ENCODE measurements at regions not wholly inside any gene's neighbourhood (a gene's known extent, or its start where the extent isn't known, plus 50 kb on each side); places are given as distances from the start of the nearest gene placed in this dataset.

DNA sequence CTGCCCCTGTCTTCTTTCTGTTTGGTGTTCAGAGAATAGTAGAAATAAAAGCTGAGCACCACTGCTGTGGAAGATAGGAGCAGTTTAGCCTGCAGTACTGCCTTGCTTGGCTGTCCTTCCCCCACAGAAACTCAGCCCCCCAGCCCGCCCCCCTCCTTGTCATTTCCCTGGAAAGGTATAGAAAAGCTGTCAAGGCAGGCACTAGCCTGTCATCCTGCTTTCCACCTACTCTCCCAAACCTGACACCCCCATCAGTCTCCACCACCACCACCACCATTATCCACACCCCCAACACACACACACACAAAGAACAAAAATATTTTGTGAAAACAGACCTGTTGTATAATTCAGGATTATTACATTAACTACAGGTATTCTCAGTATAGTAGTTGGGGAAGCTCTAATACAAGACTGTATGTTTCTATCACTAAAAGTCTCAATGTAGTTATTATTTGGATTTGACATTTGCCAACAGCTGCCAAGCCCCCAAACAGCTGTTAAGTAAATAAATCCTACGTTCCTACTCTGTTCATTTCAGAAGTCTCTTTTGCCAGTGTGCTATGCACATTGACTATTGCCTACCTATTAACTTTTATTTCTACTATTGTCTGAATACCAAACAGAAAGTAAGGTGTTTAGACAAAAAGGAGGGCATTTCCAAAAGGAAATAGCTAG lies 128.8 kb downstream of the CYB561 start:
- no peak overlapping the region for H3K9ac ChIP-seq
- H2AFZ ChIP-seq (ENCODE audit: low read depth) = no peak overlapping the region
- no peaks in the 10 kb centered on the region for H4K20me1 ChIP-seq (ENCODE audit: insufficient read depth)
- ChIA-PET CTCF (interaction anchor here (0.8 to 3.4 kb wide), 4 partner anchors 9 to 89 kb away, joined by 3 to 12 read pairs (median 4); no protein-coding TSS in a partner anchor), POLR2A (no interaction called here)
- TF ChIP-seq FOXM1 (IDR thresholded peaks at IDR 0.05; ENCODE audit: low read depth) = no peak
- no peak for TF ChIP-seq ELF1 (IDR thresholded peaks at IDR 0.05)
- no peak for TF ChIP-seq EZH2phosphoT487 (IDR thresholded peaks at IDR 0.05; ENCODE audit: borderline replicate concordance, low read depth)
- no peak for TF ChIP-seq TAF1 (IDR thresholded peaks at IDR 0.05; ENCODE audit: borderline replicate concordance, low read depth, low read length)
- TF ChIP-seq SIN3A (IDR thresholded peaks at IDR 0.05; ENCODE audit: borderline replicate concordance, low read depth, low read length) = no peak
- TF ChIP-seq, protein P1, sequence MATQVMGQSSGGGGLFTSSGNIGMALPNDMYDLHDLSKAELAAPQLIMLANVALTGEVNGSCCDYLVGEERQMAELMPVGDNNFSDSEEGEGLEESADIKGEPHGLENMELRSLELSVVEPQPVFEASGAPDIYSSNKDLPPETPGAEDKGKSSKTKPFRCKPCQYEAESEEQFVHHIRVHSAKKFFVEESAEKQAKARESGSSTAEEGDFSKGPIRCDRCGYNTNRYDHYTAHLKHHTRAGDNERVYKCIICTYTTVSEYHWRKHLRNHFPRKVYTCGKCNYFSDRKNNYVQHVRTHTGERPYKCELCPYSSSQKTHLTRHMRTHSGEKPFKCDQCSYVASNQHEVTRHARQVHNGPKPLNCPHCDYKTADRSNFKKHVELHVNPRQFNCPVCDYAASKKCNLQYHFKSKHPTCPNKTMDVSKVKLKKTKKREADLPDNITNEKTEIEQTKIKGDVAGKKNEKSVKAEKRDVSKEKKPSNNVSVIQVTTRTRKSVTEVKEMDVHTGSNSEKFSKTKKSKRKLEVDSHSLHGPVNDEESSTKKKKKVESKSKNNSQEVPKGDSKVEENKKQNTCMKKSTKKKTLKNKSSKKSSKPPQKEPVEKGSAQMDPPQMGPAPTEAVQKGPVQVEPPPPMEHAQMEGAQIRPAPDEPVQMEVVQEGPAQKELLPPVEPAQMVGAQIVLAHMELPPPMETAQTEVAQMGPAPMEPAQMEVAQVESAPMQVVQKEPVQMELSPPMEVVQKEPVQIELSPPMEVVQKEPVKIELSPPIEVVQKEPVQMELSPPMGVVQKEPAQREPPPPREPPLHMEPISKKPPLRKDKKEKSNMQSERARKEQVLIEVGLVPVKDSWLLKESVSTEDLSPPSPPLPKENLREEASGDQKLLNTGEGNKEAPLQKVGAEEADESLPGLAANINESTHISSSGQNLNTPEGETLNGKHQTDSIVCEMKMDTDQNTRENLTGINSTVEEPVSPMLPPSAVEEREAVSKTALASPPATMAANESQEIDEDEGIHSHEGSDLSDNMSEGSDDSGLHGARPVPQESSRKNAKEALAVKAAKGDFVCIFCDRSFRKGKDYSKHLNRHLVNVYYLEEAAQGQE (IDR thresholded peaks at IDR 0.05; ENCODE audit: low read depth, low read length) = no peak
- TF ChIP-seq POLR2AphosphoS5 (IDR thresholded peaks at IDR 0.05; ENCODE audit: low read depth, low read length) = no peak
- H3K9me3 ChIP-seq = no peaks in the 10 kb centered on the region
- no peak for DNase-seq
- H3K4me2 ChIP-seq = no peak overlapping the region
- H3K9me2 ChIP-seq = no peaks in the 10 kb centered on the region
- no peak overlapping the region for H3K27ac ChIP-seq (ENCODE audit: low read depth in 2 of 2, low read length in 1 of 2)
- no peaks in the 10 kb centered on the region for H3F3A ChIP-seq (replicated peaks; ENCODE audit: insufficient read depth)
- WGBS (ENCODE audit: low lambda C conversion rate) = 91% methylated on average over 2 of the region's 2 CpGs
- H3K4me1 ChIP-seq (ENCODE audit: control insufficient read depth in 1 of 2, insufficient read depth in 2 of 2, low read depth in 1 of 2, low read length in 1 of 2) = no peaks in the 10 kb centered on the region
- peaks cover 65 to 72% of the 10 kb centered on the region in 2 experiments for H3K36me3 ChIP-seq (replicated peaks in 1 of 2; ENCODE audit: control insufficient read depth in 1 of 2, insufficient read depth in 2 of 2, low read length in 1 of 2)
- H3K79me2 ChIP-seq (ENCODE audit: insufficient read depth) = peaks cover 5% of the 10 kb centered on the region; the same call in 1 of the 2 replicates
- no peaks in the 10 kb centered on the region for H3K27me3 ChIP-seq (ENCODE audit: insufficient read depth)
- no peak overlapping the region for H3K4me3 ChIP-seq (ENCODE audit: low read depth in 2 of 2, low read length in 1 of 2)

DNA sequence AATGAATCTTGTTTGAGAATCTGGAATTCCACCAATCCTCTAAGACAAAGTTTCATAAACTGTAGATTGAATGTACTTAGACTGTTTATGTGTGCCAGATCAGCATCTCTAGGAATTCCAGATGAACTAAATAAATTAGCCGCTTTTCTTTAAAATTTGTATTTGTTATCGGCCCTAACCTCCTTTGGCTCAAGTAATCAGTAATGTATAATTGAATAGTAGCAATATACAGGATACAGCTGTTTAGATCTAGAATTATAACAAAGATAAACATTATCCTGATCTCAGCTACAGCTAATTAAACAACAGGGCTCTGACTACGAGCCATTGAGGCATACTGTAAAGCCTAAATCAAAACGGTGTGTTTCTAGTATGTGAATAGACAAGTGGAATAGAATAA lies 120.3 kb downstream of the CYB561 start:
- H3K36me3 ChIP-seq (replicated peaks in 1 of 2; ENCODE audit: control insufficient read depth in 1 of 2, insufficient read depth in 2 of 2, low read length in 1 of 2) = peaks cover 52 to 85% of the 10 kb centered on the region in 2 experiments
- TF ChIP-seq JUND (IDR thresholded peaks at IDR 0.05) = no peak
- TF ChIP-seq, protein P2, sequence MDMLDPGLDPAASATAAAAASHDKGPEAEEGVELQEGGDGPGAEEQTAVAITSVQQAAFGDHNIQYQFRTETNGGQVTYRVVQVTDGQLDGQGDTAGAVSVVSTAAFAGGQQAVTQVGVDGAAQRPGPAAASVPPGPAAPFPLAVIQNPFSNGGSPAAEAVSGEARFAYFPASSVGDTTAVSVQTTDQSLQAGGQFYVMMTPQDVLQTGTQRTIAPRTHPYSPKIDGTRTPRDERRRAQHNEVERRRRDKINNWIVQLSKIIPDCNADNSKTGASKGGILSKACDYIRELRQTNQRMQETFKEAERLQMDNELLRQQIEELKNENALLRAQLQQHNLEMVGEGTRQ (IDR thresholded peaks at IDR 0.05; ENCODE audit: borderline replicate concordance, low read depth, low read length) = no peak
- no peak for TF ChIP-seq RXRA (IDR thresholded peaks at IDR 0.05; ENCODE audit: borderline replicate concordance, low read depth)
- no peak for TF ChIP-seq FOXJ3 (CRISPR knock-in tag; IDR thresholded peaks at IDR 0.05)
- no peak for TF ChIP-seq POLR2AphosphoS5 (IDR thresholded peaks at IDR 0.05; ENCODE audit: low read depth, low read length)
- TF ChIP-seq MXI1 (IDR thresholded peaks at IDR 0.05; ENCODE audit: low read depth, low read length) = no peak
- TF ChIP-seq TEAD4 (IDR thresholded peaks at IDR 0.05; ENCODE audit: borderline replicate concordance, insufficient read depth) = no peak
- no peak for TF ChIP-seq RCOR1 (IDR thresholded peaks at IDR 0.05; ENCODE audit: low read length)
- no peak for TF ChIP-seq YY1 (IDR thresholded peaks at IDR 0.05; ENCODE audit: low read depth)
- TF ChIP-seq, protein P3, sequence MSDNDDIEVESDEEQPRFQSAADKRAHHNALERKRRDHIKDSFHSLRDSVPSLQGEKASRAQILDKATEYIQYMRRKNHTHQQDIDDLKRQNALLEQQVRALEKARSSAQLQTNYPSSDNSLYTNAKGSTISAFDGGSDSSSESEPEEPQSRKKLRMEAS (IDR thresholded peaks at IDR 0.05; ENCODE audit: low read depth) = no peak
- TF ChIP-seq GABPA (IDR thresholded peaks at IDR 0.05; ENCODE audit: low read depth) = no peak
- no peak for TF ChIP-seq GATA2 (CRISPR knock-in tag; IDR thresholded peaks at IDR 0.05)
- TF ChIP-seq FOXM1 (IDR thresholded peaks at IDR 0.05; ENCODE audit: low read depth) = no peak
- TF ChIP-seq EZH2phosphoT487 (IDR thresholded peaks at IDR 0.05; ENCODE audit: borderline replicate concordance, low read depth) = no peak
- TF ChIP-seq, protein P4, sequence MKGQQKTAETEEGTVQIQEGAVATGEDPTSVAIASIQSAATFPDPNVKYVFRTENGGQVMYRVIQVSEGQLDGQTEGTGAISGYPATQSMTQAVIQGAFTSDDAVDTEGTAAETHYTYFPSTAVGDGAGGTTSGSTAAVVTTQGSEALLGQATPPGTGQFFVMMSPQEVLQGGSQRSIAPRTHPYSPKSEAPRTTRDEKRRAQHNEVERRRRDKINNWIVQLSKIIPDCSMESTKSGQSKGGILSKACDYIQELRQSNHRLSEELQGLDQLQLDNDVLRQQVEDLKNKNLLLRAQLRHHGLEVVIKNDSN (IDR thresholded peaks at IDR 0.05; ENCODE audit: borderline replicate concordance, low read depth) = no peak
- TF ChIP-seq MEF2A (IDR thresholded peaks at IDR 0.05; ENCODE audit: borderline replicate concordance, low read depth) = no peak
- TF ChIP-seq IRF3 (IDR thresholded peaks at IDR 0.05; ENCODE audit: low read depth, low read length) = no peak

More for the DNA sequence above, 120.3 kb downstream of the CYB561 start:
- CTCF ChIA-PET = interaction anchor here (0.6 to 2.2 kb wide), 5 partner anchors 9 to 484 kb away, joined by 3 to 12 read pairs (median 7); no protein-coding TSS in a partner anchor
- Histone ChIP-seq H3K27me3 (ENCODE audit: insufficient read depth) (no peaks in the 10 kb centered on the region), H3K79me2 (ENCODE audit: insufficient read depth) (no peaks in the 10 kb centered on the region), H3F3A (replicated peaks; ENCODE audit: insufficient read depth) (peaks cover 11% of the 10 kb centered on the region), H3K4me2 (no peak overlapping the region), H3K9me2 (no peaks in the 10 kb centered on the region), H2AFZ (ENCODE audit: low read depth) (no peak overlapping the region), H3K4me1 (ENCODE audit: control insufficient read depth in 1 of 2, insufficient read depth in 2 of 2, low read depth in 1 of 2, low read length in 1 of 2) (no peaks in the 10 kb centered on the region), H3K27ac (ENCODE audit: low read depth in 2 of 2, low read length in 1 of 2) (no peak overlapping the region), H4K20me1 (ENCODE audit: insufficient read depth) (no peaks in the 10 kb centered on the region), H3K9ac (no peak overlapping the region), H3K9me3 (no peaks in the 10 kb centered on the region), H3K4me3 (ENCODE audit: low read depth in 2 of 2, low read length in 1 of 2) (no peak overlapping the region)
- WGBS (ENCODE audit: low lambda C conversion rate) = 94% methylated on average over 4 of the region's 4 CpGs
- POLR2A ChIA-PET = no interaction called here
- DNase-seq = no peak
